ENCODE measurements at regions not wholly inside any gene's neighbourhood (a gene's known extent, or its start where the extent isn't known, plus 50 kb on each side); places are given as distances from the start of the nearest gene placed in this dataset.

DNA sequence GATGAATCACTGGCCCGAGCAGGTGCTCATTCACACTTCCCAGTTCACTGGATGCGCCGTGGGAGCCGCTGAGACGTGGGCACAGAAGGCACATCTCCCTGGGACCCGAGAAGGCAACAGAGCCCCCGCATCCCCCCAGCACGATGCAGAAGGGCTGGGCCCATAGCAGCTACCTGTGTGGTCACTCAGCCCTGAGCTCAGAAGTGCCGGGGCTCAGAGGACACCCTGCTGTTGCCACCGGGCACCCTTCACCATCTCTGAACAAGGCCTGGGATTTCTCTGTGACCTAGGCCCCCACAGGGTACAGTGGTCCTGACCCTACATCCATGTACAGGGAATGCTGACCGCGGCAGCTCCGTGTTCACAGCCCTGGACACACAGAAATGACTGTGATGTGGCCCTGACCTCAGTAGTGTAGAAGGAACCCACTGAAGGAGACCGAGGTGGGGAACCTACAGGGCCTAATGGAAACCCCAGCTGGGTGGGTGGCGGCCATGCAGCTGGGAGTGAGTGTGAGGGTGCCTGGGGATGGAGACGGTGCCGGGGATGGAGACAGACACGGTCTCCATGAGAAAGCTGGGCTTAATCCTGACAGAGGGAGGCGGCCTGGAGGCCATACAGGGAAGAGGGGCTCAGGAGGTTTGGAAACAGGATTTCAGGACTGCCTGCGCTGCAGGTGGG is 111.9 kb upstream of the OTOS start:
- no peak overlapping the region for H3K9ac ChIP-seq (ENCODE audit: low read depth, low read length)
- no peak overlapping the region for H3K27ac ChIP-seq (ENCODE audit: low read length)
- ATAC-seq (ENCODE audit: insufficient read depth, low read depth), result no peak
- H3K36me3 ChIP-seq (ENCODE audit: insufficient read depth, low read length), result no peaks in the 10 kb centered on the region
- TF ChIP-seq EZH2 (IDR thresholded peaks at IDR 0.05; ENCODE audit: borderline replicate concordance, low read depth, low read length, severe bottlenecking), result no peak
- TF ChIP-seq, protein P1, sequence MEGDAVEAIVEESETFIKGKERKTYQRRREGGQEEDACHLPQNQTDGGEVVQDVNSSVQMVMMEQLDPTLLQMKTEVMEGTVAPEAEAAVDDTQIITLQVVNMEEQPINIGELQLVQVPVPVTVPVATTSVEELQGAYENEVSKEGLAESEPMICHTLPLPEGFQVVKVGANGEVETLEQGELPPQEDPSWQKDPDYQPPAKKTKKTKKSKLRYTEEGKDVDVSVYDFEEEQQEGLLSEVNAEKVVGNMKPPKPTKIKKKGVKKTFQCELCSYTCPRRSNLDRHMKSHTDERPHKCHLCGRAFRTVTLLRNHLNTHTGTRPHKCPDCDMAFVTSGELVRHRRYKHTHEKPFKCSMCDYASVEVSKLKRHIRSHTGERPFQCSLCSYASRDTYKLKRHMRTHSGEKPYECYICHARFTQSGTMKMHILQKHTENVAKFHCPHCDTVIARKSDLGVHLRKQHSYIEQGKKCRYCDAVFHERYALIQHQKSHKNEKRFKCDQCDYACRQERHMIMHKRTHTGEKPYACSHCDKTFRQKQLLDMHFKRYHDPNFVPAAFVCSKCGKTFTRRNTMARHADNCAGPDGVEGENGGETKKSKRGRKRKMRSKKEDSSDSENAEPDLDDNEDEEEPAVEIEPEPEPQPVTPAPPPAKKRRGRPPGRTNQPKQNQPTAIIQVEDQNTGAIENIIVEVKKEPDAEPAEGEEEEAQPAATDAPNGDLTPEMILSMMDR (IDR thresholded peaks at IDR 0.05; ENCODE audit: borderline replicate concordance, extremely low read depth, low read length, poor library complexity, severe bottlenecking), result no peak
- DNase-seq, result no peak
- no peak overlapping the region for H2AFZ ChIP-seq (ENCODE audit: low read depth, low read length)
- H3K79me2 ChIP-seq (ENCODE audit: insufficient read depth, low read length), result no peaks in the 10 kb centered on the region
- H3K9me3 ChIP-seq (ENCODE audit: insufficient read depth, low read length, severe bottlenecking), result no peaks in the 10 kb centered on the region
- H3K4me1 ChIP-seq (ENCODE audit: insufficient read depth, low read length), result no peaks in the 10 kb centered on the region
- no peak overlapping the region for H3K4me3 ChIP-seq (ENCODE audit: low read depth in 1 of 2, low read length in 2 of 2)
- peaks cover 4% of the 10 kb centered on the region; the same call in 1 of the 2 replicates for H4K20me1 ChIP-seq (ENCODE audit: insufficient read depth, low read length)
- H3K4me2 ChIP-seq (ENCODE audit: insufficient read depth, low read length), result no peak overlapping the region
- no peaks in the 10 kb centered on the region for H3K27me3 ChIP-seq (ENCODE audit: insufficient read depth, low read length, poor library complexity)

GRCh38 chr2:240252872-240253511 is 112.5 kb upstream of the OTOS start:
- Histone ChIP-seq H3K9ac (ENCODE audit: low read depth, low read length) (no peak overlapping the region), H3K4me3 (ENCODE audit: low read depth in 1 of 2, low read length in 2 of 2) (no peak overlapping the region), H3K79me2 (ENCODE audit: insufficient read depth, low read length) (no peaks in the 10 kb centered on the region), H3K9me3 (ENCODE audit: insufficient read depth, low read length, severe bottlenecking) (no peaks in the 10 kb centered on the region), H3K27me3 (ENCODE audit: insufficient read depth, low read length, poor library complexity) (no peaks in the 10 kb centered on the region), H3K4me2 (ENCODE audit: insufficient read depth, low read length) (no peak overlapping the region), H3K4me1 (ENCODE audit: insufficient read depth, low read length) (no peaks in the 10 kb centered on the region), H2AFZ (ENCODE audit: low read depth, low read length) (no peak overlapping the region), H3K27ac (ENCODE audit: low read length) (no peak overlapping the region), H3K36me3 (ENCODE audit: insufficient read depth, low read length) (no peaks in the 10 kb centered on the region), H4K20me1 (ENCODE audit: insufficient read depth, low read length) (peaks cover 4% of the 10 kb centered on the region; the same call in 1 of the 2 replicates)
- no peak for TF ChIP-seq EZH2 (IDR thresholded peaks at IDR 0.05; ENCODE audit: borderline replicate concordance, low read depth, low read length, severe bottlenecking)
- TF ChIP-seq, protein P1 (IDR thresholded peaks at IDR 0.05; ENCODE audit: borderline replicate concordance, extremely low read depth, low read length, poor library complexity, severe bottlenecking), result no peak
- DNase-seq, result no peak
- ATAC-seq (ENCODE audit: insufficient read depth, low read depth), result no peak

DNA sequence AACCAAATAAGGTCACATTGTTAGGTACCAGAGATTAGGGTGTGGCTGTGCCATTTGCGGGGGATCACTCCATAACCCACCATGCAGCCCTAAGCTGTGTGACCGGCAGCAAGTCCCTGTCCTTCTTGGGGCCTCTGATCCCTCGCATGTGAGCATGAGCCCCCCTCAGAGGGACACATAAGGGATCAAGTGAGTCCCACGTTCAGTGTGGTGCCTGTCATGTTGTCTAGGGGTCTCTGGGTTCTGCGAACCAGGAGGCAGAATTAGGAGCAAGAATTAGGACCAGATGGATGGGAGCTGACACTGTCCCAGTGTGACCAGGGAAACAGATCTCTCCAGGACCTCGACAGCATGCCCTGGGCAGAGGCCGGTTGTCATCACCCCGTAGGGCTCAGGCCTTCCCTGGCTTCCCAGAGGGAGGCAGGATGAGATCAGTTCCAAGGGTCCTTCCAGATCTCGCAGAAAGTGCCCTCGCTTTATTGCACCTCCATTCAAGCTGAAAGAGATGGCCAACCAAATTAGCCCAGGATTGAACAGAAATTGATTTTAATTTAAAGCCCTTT is 113.2 kb upstream of the OTOS start:
- Histone ChIP-seq H4K20me1 (ENCODE audit: insufficient read depth, low read length) (peaks cover 4% of the 10 kb centered on the region; the same call in 1 of the 2 replicates), H2AFZ (ENCODE audit: low read depth, low read length) (no peak overlapping the region), H3K9me3 (ENCODE audit: insufficient read depth, low read length, severe bottlenecking) (no peaks in the 10 kb centered on the region), H3K27me3 (ENCODE audit: insufficient read depth, low read length, poor library complexity) (no peaks in the 10 kb centered on the region), H3K4me3 (ENCODE audit: low read depth in 1 of 2, low read length in 2 of 2) (no peak overlapping the region), H3K27ac (ENCODE audit: low read length) (no peak overlapping the region), H3K79me2 (ENCODE audit: insufficient read depth, low read length) (no peaks in the 10 kb centered on the region), H3K9ac (ENCODE audit: low read depth, low read length) (no peak overlapping the region), H3K4me2 (ENCODE audit: insufficient read depth, low read length) (no peak overlapping the region), H3K4me1 (ENCODE audit: insufficient read depth, low read length) (no peaks in the 10 kb centered on the region), H3K36me3 (ENCODE audit: insufficient read depth, low read length) (no peaks in the 10 kb centered on the region)
- ATAC-seq (ENCODE audit: insufficient read depth, low read depth) (no peak), DNase-seq (no peak)
- TF ChIP-seq, protein P1 (IDR thresholded peaks at IDR 0.05; ENCODE audit: borderline replicate concordance, extremely low read depth, low read length, poor library complexity, severe bottlenecking), result no peak
- TF ChIP-seq EZH2 (IDR thresholded peaks at IDR 0.05; ENCODE audit: borderline replicate concordance, low read depth, low read length, severe bottlenecking), result no peak
